T-helper 2 cell (primary cell): ENCODE measurements at regions not wholly inside any gene's neighbourhood (a gene's known extent, or its start where the extent isn't known, plus 50 kb on each side); places are given as distances from the start of the nearest gene placed in this dataset.

Experiments used
- DNase-seq, 5 experiments: peaks; one replicate each; pipeline versions ENCODE4 v3.0.0 to v3.0.0-alpha.2; 2012 to 2022

GRCh38 chr13:95502216-95502615, 50.3 kb upstream of the CLDN10 start:
- DNase-seq, result no peak
